ELF-1 (cell line): ENCODE measurements at regions not wholly inside any gene's neighbourhood (a gene's known extent, or its start where the extent isn't known, plus 50 kb on each side); places are given as distances from the start of the nearest gene placed in this dataset.

Experiments
- DNase-seq: peaks from one replicate; pipeline ENCODE4 v3.0.0-alpha.2; 2016; ENCODE audit warnings: low read depth, low spot score

- DNase-seq, result no peak
Measured at GRCh38 chr17:45680360-45680759, 103.8 kb upstream of the CRHR1 start.

GRCh38 chr17:45681706-45682105 lies 102.4 kb upstream of the CRHR1 start:
- no peak for DNase-seq

- DNase-seq, result no peak
Measured at GRCh38 chr17:45686250-45686649, 97.9 kb upstream of the CRHR1 start.

- DNase-seq, result no peak
Measured at GRCh38 chr17:45687594-45687993, 96.5 kb upstream of the CRHR1 start.

- peak; percentile 24 for DNase-seq
Measured at GRCh38 chr17:45688353-45688752, 95.8 kb upstream of the CRHR1 start.

- no peak for DNase-seq
Measured at GRCh38 chr17:45688820-45689219, 95.3 kb upstream of the CRHR1 start.

GRCh38 chr17:45689451-45689850 lies 94.7 kb upstream of the CRHR1 start:
- no peak for DNase-seq

GRCh38 chr17:45690625-45691275 lies 93.4 kb upstream of the CRHR1 start:
- DNase-seq, result no peak

GRCh38 chr17:45692661-45693060 lies 91.5 kb upstream of the CRHR1 start:
- DNase-seq, result no peak

GRCh38 chr17:45693792-45694191 lies 90.3 kb upstream of the CRHR1 start:
- DNase-seq, result no peak

- no peak for DNase-seq
Measured at GRCh38 chr17:45696442-45696841, 87.7 kb upstream of the CRHR1 start.

GRCh38 chr17:45697076-45697475 lies 87.0 kb upstream of the CRHR1 start:
- no peak for DNase-seq

GRCh38 chr17:45700171-45701090 lies 83.7 kb upstream of the CRHR1 start:
- no peak for DNase-seq

- peak; percentile 67 for DNase-seq
Measured at GRCh38 chr17:45702666-45703266, 81.4 kb upstream of the CRHR1 start.

GRCh38 chr17:45703348-45703747 lies 80.8 kb upstream of the CRHR1 start:
- DNase-seq, result peak; percentile 42

GRCh38 chr17:45703806-45704205 lies 80.3 kb upstream of the CRHR1 start:
- no peak for DNase-seq

- DNase-seq, result no peak
Measured at GRCh38 chr17:45704251-45704650, 79.9 kb upstream of the CRHR1 start.

- no peak for DNase-seq
Measured at GRCh38 chr17:45705123-45706009, 78.8 kb upstream of the CRHR1 start.

- no peak for DNase-seq
Measured at GRCh38 chr17:45706033-45706432, 78.1 kb upstream of the CRHR1 start.

GRCh38 chr17:45708707-45709290 lies 75.3 kb upstream of the CRHR1 start:
- peak; percentile 26 for DNase-seq

- DNase-seq, result peak; percentile 57
Measured at GRCh38 chr17:45709728-45710288, 74.3 kb upstream of the CRHR1 start.
